ENCODE measurements at regions not wholly inside any gene's neighbourhood (a gene's known extent, or its start where the extent isn't known, plus 50 kb on each side); places are given as distances from the start of the nearest gene placed in this dataset.

DNA sequence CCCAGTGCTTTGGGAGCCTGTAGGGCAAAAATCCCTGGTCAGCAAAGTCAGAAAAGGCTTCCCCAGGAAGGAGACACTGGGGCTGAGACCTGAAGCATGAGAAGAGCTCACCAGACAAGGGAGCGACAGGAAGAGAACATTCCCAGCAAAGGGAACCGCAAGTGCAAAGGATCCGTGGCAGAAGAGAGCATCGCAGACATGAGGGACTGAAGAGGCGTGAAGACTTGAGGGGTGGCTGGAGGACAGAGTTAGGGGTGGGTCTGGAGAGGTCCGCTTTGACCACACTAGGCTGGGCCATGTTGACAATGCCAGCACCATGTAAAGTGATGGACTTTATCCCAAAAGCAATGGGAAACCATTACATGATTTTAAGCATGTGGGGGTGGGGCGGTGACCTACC lies 128.1 kb upstream of the IRX3 start:
- TF ChIP-seq, protein P1, sequence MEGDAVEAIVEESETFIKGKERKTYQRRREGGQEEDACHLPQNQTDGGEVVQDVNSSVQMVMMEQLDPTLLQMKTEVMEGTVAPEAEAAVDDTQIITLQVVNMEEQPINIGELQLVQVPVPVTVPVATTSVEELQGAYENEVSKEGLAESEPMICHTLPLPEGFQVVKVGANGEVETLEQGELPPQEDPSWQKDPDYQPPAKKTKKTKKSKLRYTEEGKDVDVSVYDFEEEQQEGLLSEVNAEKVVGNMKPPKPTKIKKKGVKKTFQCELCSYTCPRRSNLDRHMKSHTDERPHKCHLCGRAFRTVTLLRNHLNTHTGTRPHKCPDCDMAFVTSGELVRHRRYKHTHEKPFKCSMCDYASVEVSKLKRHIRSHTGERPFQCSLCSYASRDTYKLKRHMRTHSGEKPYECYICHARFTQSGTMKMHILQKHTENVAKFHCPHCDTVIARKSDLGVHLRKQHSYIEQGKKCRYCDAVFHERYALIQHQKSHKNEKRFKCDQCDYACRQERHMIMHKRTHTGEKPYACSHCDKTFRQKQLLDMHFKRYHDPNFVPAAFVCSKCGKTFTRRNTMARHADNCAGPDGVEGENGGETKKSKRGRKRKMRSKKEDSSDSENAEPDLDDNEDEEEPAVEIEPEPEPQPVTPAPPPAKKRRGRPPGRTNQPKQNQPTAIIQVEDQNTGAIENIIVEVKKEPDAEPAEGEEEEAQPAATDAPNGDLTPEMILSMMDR (IDR thresholded peaks at IDR 0.05) = no peak
- DNase-seq = no peak
- Histone ChIP-seq H3K9me3 (no peaks in the 10 kb centered on the region), H3K4me1 (peaks cover 10% of the 10 kb centered on the region), H3K27me3 (ENCODE audit: insufficient read depth in 3 of 3, low read length in 2 of 3) (no peaks in the 10 kb centered on the region), H3K4me3 (no peak overlapping the region), H3K36me3 (ENCODE audit: insufficient read depth in 1 of 2, low read depth in 1 of 2) (no peaks in the 10 kb centered on the region), H3K27ac (no peak overlapping the region)
- WGBS, 3 donors = 92 to 93% (median 93%) methylated on average over 7 of the region's 7 CpGs
- intact Hi-C loops (cut with DNase I) = no loop called here
- ATAC-seq = no peak

DNA sequence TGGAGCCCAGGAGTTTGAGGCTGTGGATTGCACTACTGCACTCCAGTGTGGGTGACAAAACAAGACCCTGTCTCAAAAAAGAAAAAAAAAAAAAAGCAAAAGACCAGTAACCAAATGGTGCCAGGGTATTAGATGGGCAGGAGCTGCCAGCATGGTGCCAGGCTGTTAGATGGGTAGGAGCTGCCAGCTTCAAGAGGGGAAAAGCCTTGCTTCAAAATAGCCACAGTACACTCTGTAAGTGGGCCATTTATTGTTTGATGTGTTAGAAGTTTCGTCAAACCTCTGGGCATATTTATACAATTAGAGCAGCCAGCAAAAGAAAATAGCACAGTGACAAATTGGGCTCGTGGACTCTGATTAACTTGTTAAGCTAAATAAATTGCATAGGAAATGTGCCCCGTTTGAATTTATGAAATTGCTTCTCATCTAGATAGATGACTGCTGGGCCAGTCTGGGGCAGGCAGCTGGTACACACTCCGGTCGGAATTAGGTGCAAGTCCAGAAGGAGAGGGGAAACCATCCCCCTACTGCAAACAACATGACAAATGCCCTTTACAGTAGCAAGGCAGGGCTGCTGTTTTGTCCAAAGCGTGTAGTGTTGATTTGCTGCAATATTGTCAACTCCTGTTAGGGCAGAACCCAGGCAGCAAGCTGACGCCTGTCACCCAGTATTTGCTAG lies 126.3 kb upstream of the IRX3 start:
- peaks cover 10% of the 10 kb centered on the region for H3K4me1 ChIP-seq
- intact Hi-C loops (cut with DNase I) = no loop called here
- no peak overlapping the region for H3K27ac ChIP-seq
- no peaks in the 10 kb centered on the region for H3K36me3 ChIP-seq (ENCODE audit: insufficient read depth in 1 of 2, low read depth in 1 of 2)
- no peaks in the 10 kb centered on the region for H3K27me3 ChIP-seq (ENCODE audit: insufficient read depth in 3 of 3, low read length in 2 of 3)
- DNase-seq (no peak), ATAC-seq (no peak)
- no peaks in the 10 kb centered on the region for H3K9me3 ChIP-seq
- no peak overlapping the region for H3K4me3 ChIP-seq
- TF ChIP-seq, protein P1 (IDR thresholded peaks at IDR 0.05) = no peak
- 53 to 70% (median 70%) methylated on average over 7 of the region's 7 CpGs for WGBS, 3 donors

DNA sequence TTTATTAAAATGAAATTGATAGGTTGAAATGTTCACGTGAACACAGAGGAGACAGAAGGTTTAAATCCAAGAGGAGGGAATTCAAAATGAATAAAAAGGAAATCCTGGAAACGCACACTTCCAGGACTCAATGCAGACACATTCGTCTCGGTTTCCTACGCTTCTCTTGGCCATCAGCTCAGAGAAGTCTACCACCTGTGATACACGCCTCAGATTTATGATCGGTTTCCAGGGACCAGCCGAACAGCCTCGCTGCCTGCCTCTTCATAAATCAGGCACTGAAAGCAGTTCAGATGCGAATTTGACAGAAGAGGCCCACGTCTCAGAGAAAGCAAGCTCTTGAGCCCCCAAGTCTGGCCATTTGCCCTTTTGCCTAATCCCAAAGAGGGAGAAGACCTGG lies 125.5 kb upstream of the IRX3 start:
- Histone ChIP-seq H3K36me3 (ENCODE audit: insufficient read depth in 1 of 2, low read depth in 1 of 2) (no peaks in the 10 kb centered on the region), H3K4me3 (peak overlapping the region; percentile 46), H3K4me1 (peaks cover 10% of the 10 kb centered on the region), H3K9me3 (no peaks in the 10 kb centered on the region), H3K27me3 (ENCODE audit: insufficient read depth in 3 of 3, low read length in 2 of 3) (no peaks in the 10 kb centered on the region), H3K27ac (no peak overlapping the region)
- intact Hi-C loops (cut with DNase I) = no loop called here
- 2 to 13% (median 8%) methylated on average over 11 of the region's 11 CpGs for WGBS, 3 donors
- peak in 2 of 4 donors; percentile 15 to 46 for ATAC-seq
- TF ChIP-seq, protein P1 (IDR thresholded peaks at IDR 0.05) = no peak
- no peak for DNase-seq

DNA sequence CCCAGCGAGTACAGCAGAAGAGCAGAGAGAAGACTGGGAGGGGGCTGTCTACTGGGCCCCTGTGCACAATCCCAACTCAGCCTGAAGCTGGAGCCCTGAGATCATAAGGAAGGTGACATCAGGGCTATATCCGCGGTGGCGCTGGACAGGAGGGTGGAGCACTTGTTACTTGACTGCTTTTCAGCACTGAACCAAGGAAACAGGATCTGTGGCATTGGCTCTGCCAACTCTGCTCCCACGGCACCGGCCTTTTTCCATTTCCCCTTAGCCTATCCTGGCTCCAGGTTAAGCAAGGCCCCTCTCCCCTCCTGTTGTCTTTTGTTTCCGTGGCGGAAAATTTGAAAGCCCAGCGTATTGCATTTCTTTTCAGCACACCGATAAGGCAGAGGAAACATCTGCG lies 125.0 kb upstream of the IRX3 start:
- ATAC-seq (peak; percentile 54 to 88 (median 76)), DNase-seq (no peak)
- TF ChIP-seq, protein P1 (IDR thresholded peaks at IDR 0.05) = no peak
- Histone ChIP-seq H3K9me3 (no peaks in the 10 kb centered on the region), H3K4me3 (peak overlapping the region; percentile 46), H3K27ac (no peak overlapping the region), H3K27me3 (ENCODE audit: insufficient read depth in 3 of 3, low read length in 2 of 3) (no peaks in the 10 kb centered on the region), H3K4me1 (peaks cover 10% of the 10 kb centered on the region), H3K36me3 (ENCODE audit: insufficient read depth in 1 of 2, low read depth in 1 of 2) (no peaks in the 10 kb centered on the region)
- intact Hi-C loops (cut with DNase I) = no loop called here
- 4 to 7% (median 4%) methylated on average over 11 of the region's 11 CpGs for WGBS, 3 donors

DNA sequence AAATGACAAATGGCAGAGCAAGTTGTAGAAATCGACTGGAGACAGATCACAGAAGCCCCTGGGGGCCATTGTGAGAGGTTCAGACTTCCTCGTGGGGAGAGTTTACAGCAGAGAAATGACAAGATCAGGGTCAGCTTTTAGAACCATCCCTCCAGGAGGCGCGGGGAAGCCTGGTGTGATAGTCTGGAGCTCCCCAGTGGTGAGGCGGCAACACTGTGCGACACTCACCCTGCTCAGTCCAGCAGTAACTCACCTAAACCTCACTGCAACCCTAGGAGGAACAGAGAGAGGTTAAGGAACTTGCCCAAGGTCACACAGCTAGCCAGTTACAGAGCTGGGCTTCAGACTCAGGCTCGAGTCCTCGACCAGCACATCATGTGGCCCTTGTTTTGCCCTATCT lies 123.4 kb upstream of the IRX3 start:
- 86 to 90% (median 90%) methylated on average over 8 of the region's 8 CpGs for WGBS, 3 donors
- no peaks in the 10 kb centered on the region for H3K9me3 ChIP-seq
- ATAC-seq (no peak), DNase-seq (no peak)
- H3K4me3 ChIP-seq = no peak overlapping the region
- TF ChIP-seq, protein P1 (IDR thresholded peaks at IDR 0.05) = no peak
- peaks cover 10% of the 10 kb centered on the region for H3K4me1 ChIP-seq
- intact Hi-C loops (cut with DNase I) = no loop called here
- no peak overlapping the region for H3K27ac ChIP-seq
- no peaks in the 10 kb centered on the region for H3K36me3 ChIP-seq (ENCODE audit: insufficient read depth in 1 of 2, low read depth in 1 of 2)
- H3K27me3 ChIP-seq (ENCODE audit: insufficient read depth in 3 of 3, low read length in 2 of 3) = no peaks in the 10 kb centered on the region

Data from psoas muscle (tissue), 7 donors.